ENCODE measurements at regions not wholly inside any gene's neighbourhood (a gene's known extent, or its start where the extent isn't known, plus 50 kb on each side); places are given as distances from the start of the nearest gene placed in this dataset.

- H3K4me3 ChIP-seq, result no peak overlapping the region
- no peak for DNase-seq (ENCODE audit: low spot score)
- no peak overlapping the region for H3K27ac ChIP-seq
- TF ChIP-seq CTCF (IDR thresholded peaks at IDR 0.05), result no peak
Measured at GRCh38 chrX:69110116-69110530, 55.1 kb downstream of the PJA1 start.

- no peak for TF ChIP-seq CTCF (IDR thresholded peaks at IDR 0.05)
- Histone ChIP-seq H3K4me3 (no peak overlapping the region), H3K27ac (no peak overlapping the region)
- no peak for DNase-seq (ENCODE audit: low spot score)
Measured at GRCh38 chrX:69109706-69110105, 55.5 kb downstream of the PJA1 start.

GRCh38 chrX:69109036-69109663 lies 56.1 kb downstream of the PJA1 start:
- Histone ChIP-seq H3K27ac (no peak overlapping the region), H3K4me3 (no peak overlapping the region)
- no peak for TF ChIP-seq CTCF (IDR thresholded peaks at IDR 0.05)
- no peak for DNase-seq (ENCODE audit: low spot score)

GRCh38 chrX:69107747-69108401 lies 57.4 kb downstream of the PJA1 start:
- no peak for TF ChIP-seq CTCF (IDR thresholded peaks at IDR 0.05)
- no peak for DNase-seq (ENCODE audit: low spot score)
- Histone ChIP-seq H3K4me3 (no peak overlapping the region), H3K27ac (no peak overlapping the region)

GRCh38 chrX:69107231-69107739 lies 58.0 kb downstream of the PJA1 start:
- no peak for DNase-seq (ENCODE audit: low spot score)
- H3K27ac ChIP-seq, result no peak overlapping the region
- no peak for TF ChIP-seq CTCF (IDR thresholded peaks at IDR 0.05)
- no peak overlapping the region for H3K4me3 ChIP-seq

GRCh38 chrX:69104756-69105434 lies 60.4 kb downstream of the PJA1 start:
- no peak for DNase-seq (ENCODE audit: low spot score)
- H3K27ac ChIP-seq, result no peak overlapping the region
- no peak for TF ChIP-seq CTCF (IDR thresholded peaks at IDR 0.05)
- H3K4me3 ChIP-seq, result no peak overlapping the region

Measured in coronary artery (tissue), 2 donors.